Osteoblast (primary cell): ENCODE measurements at regions not wholly inside any gene's neighbourhood (a gene's known extent, or its start where the extent isn't known, plus 50 kb on each side); places are given as distances from the start of the nearest gene placed in this dataset.

ENCODE experiments used
- DNase-seq: peaks from one replicate; pipeline ENCODE4 v3.0.0; 2011; ENCODE audit warnings: low spot score, mixed read lengths; ENCODE audit not compliant: insufficient read length; ENCODE audit errors: missing footprints
- H2AFZ ChIP-seq: 2 replicates; pipeline ENCODE4 v1.6.0; 2011; ENCODE audit warnings: mild to moderate bottlenecking, low read length
- H3K27ac ChIP-seq: 2 replicates; pipeline ENCODE4 v1.5.1; 2011; ENCODE audit warnings: mild to moderate bottlenecking, low read depth, low read length, moderate library complexity
- H3K27me3 ChIP-seq: 2 replicates; pipeline ENCODE4 v1.6.0; 2012; ENCODE audit warnings: mild to moderate bottlenecking, control low read depth, inconsistent platforms, low read length, moderate library complexity; ENCODE audit not compliant: insufficient read depth
- H3K36me3 ChIP-seq: 2 replicates; pipeline ENCODE4 v1.5.1; 2011; ENCODE audit warnings: mild to moderate bottlenecking, low read length, control low read depth, moderate library complexity; ENCODE audit not compliant: insufficient read depth
- H3K4me1 ChIP-seq: 2 replicates; pipeline ENCODE4 v1.5.1; 2011; ENCODE audit warnings: mild to moderate bottlenecking, low read length, control low read depth, moderate library complexity; ENCODE audit not compliant: insufficient read depth
- H3K4me2 ChIP-seq: 2 replicates; pipeline ENCODE4 v1.6.0; 2011; ENCODE audit warnings: mild to moderate bottlenecking, low read length; ENCODE audit not compliant: insufficient read depth
- H3K4me3 ChIP-seq: fragments of 200-600 bp; sonication (generic); 3 replicates; pipeline ENCODE4 v1.5.1; 2012; ENCODE audit warnings: mild to moderate bottlenecking, low read length, inconsistent platforms; ENCODE audit not compliant: insufficient read depth
- H3K79me2 ChIP-seq: 2 replicates; pipeline ENCODE4 v1.6.0; 2012; ENCODE audit warnings: mild to moderate bottlenecking, low read length, control low read depth, inconsistent platforms; ENCODE audit not compliant: insufficient read depth
- H3K9me3 ChIP-seq: 2 replicates; pipeline ENCODE4 v1.5.1; 2011; ENCODE audit warnings: low read depth, low read length, control low read depth
- H4K20me1 ChIP-seq: 2 replicates; pipeline ENCODE4 v1.6.0; 2012; ENCODE audit warnings: mild to moderate bottlenecking, low read length, control low read depth; ENCODE audit not compliant: insufficient read depth
- TF ChIP-seq, protein P1 (sequence below): IDR thresholded peaks from 2 replicates; pipeline ENCODE4 v1.5.1; 2011; ENCODE audit warnings: mild to moderate bottlenecking, low read depth, low read length, moderate library complexity; ENCODE audit errors: extremely low read depth

GRCh38 chr12:123059500-123059899, 79.0 kb downstream of the ARL6IP4 start:
- H3K27me3 ChIP-seq, result no peaks in the 10 kb centered on the region
- no peak overlapping the region for H3K4me2 ChIP-seq
- H3K27ac ChIP-seq, result no peak overlapping the region
- H3K4me3 ChIP-seq, result no peak overlapping the region
- no peaks in the 10 kb centered on the region for H3K9me3 ChIP-seq
- H3K4me1 ChIP-seq, result peaks cover 21% of the 10 kb centered on the region
- no peaks in the 10 kb centered on the region for H3K36me3 ChIP-seq
- H3K79me2 ChIP-seq, result no peaks in the 10 kb centered on the region
- TF ChIP-seq, protein P1, sequence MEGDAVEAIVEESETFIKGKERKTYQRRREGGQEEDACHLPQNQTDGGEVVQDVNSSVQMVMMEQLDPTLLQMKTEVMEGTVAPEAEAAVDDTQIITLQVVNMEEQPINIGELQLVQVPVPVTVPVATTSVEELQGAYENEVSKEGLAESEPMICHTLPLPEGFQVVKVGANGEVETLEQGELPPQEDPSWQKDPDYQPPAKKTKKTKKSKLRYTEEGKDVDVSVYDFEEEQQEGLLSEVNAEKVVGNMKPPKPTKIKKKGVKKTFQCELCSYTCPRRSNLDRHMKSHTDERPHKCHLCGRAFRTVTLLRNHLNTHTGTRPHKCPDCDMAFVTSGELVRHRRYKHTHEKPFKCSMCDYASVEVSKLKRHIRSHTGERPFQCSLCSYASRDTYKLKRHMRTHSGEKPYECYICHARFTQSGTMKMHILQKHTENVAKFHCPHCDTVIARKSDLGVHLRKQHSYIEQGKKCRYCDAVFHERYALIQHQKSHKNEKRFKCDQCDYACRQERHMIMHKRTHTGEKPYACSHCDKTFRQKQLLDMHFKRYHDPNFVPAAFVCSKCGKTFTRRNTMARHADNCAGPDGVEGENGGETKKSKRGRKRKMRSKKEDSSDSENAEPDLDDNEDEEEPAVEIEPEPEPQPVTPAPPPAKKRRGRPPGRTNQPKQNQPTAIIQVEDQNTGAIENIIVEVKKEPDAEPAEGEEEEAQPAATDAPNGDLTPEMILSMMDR, result no peak
- no peak for DNase-seq
- H2AFZ ChIP-seq, result no peak overlapping the region
- H4K20me1 ChIP-seq, result peaks cover 49% of the 10 kb centered on the region

DNA sequence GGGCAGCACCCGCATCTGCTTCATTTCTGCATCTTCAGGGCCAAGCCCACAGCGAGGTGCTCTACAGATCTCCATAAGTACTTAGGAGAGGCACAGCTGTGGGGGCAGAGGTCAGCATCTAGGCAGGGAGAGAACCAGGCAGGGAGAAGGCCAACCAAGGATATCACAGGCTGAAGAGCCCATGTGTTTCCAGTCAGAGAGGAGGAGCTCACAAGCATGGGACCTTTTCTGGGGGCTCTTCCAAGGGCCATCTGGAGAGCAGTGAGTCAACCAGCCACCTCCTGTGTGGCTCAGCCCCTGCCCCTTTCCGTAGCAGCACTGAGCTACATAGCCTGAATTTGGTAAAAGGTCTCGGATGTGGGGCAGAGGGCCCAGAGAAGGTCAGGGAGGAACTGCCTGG, 78.5 kb downstream of the ARL6IP4 start:
- H3K79me2 ChIP-seq, result no peaks in the 10 kb centered on the region
- no peak overlapping the region for H3K4me2 ChIP-seq
- no peak overlapping the region for H3K27ac ChIP-seq
- peaks cover 45% of the 10 kb centered on the region for H4K20me1 ChIP-seq
- DNase-seq, result no peak
- peaks cover 21% of the 10 kb centered on the region for H3K4me1 ChIP-seq
- no peaks in the 10 kb centered on the region for H3K36me3 ChIP-seq
- no peaks in the 10 kb centered on the region for H3K9me3 ChIP-seq
- no peak overlapping the region for H2AFZ ChIP-seq
- no peaks in the 10 kb centered on the region for H3K27me3 ChIP-seq
- TF ChIP-seq, protein P1, result no peak
- no peak overlapping the region for H3K4me3 ChIP-seq

GRCh38 chr12:123058481-123058880, 78.0 kb downstream of the ARL6IP4 start:
- H2AFZ ChIP-seq, result no peak overlapping the region
- no peaks in the 10 kb centered on the region for H3K27me3 ChIP-seq
- TF ChIP-seq, protein P1, result no peak
- no peaks in the 10 kb centered on the region for H3K79me2 ChIP-seq
- H3K4me3 ChIP-seq, result no peak overlapping the region
- peaks cover 40% of the 10 kb centered on the region for H4K20me1 ChIP-seq
- H3K27ac ChIP-seq, result no peak overlapping the region
- H3K4me1 ChIP-seq, result peaks cover 20% of the 10 kb centered on the region
- H3K36me3 ChIP-seq, result no peaks in the 10 kb centered on the region
- H3K4me2 ChIP-seq, result no peak overlapping the region
- no peaks in the 10 kb centered on the region for H3K9me3 ChIP-seq
- no peak for DNase-seq

DNA sequence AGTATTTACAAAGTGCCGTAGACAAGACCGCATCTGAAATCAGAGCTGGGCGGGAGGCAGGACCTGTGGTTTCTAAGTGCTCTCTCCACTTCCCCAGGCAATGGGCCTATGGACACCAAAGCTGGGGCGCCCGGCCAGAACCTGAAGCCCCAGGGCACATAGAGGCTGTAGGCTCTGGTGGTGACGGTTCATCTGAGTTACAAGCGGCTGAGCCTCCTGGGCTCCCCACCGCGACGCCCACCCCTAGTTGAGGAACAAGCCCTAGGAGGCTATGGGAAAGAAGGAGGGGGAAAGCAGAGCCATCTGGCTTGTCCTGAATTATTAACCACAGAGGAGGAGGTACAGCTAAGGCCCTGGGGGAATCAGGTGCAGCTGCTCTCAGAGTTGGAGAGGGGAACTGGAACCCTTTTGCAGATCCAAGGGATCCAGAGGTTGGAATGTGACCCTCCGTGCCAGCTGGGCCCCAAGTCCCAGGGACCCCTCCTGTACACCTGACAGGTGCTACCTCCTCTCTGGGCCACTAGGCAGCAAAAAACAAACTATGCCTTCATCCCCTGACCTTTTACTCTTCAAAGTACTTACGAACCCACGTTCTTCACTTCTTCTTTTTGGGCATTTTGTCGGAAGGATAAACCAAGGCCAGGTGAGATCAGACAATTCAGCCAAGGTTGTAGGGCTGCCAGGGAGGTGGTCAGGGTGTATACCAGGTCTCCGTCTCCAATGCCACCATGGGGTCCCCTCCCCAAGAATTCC, 77.2 kb downstream of the ARL6IP4 start:
- no peak overlapping the region for H2AFZ ChIP-seq
- no peaks in the 10 kb centered on the region for H3K36me3 ChIP-seq
- peaks cover 12% of the 10 kb centered on the region for H3K4me1 ChIP-seq
- H3K4me3 ChIP-seq, result no peak overlapping the region
- no peak overlapping the region for H3K27ac ChIP-seq
- H3K79me2 ChIP-seq, result no peaks in the 10 kb centered on the region
- H3K9me3 ChIP-seq, result no peaks in the 10 kb centered on the region
- TF ChIP-seq, protein P1, result no peak
- DNase-seq, result no peak
- peaks cover 35% of the 10 kb centered on the region for H4K20me1 ChIP-seq
- no peaks in the 10 kb centered on the region for H3K27me3 ChIP-seq
- no peak overlapping the region for H3K4me2 ChIP-seq
